Cardiac fibroblast (primary cell): ENCODE measurements at regions not wholly inside any gene's neighbourhood (a gene's known extent, or its start where the extent isn't known, plus 50 kb on each side); places are given as distances from the start of the nearest gene placed in this dataset.

Experiments
- DNase-seq, 2 donors: peaks; one replicate each; pipeline versions ENCODE4 v3.0.0 to v3.0.0-alpha.2; 2010; ENCODE audit warnings: low read depth in 2 of 2
- H3K4me3 ChIP-seq, 2 donors: replicated peaks in 1 of 2; 1 replicate in 1 of 2; 2 replicates in 1 of 2; pipeline ENCODE4 v1.5.1; 2011; ENCODE audit warnings: low read depth in 2 of 2, low read length in 2 of 2, mild to moderate bottlenecking in 2 of 2, moderate library complexity in 1 of 2
- TF ChIP-seq, protein P1 (sequence below): IDR thresholded peaks from one replicate; pipeline ENCODE4 v1.5.1; 2011; ENCODE audit warnings: low read depth, mild to moderate bottlenecking, low read length, inconsistent platforms

- H3K4me3 ChIP-seq: no peak overlapping the region
- TF ChIP-seq, protein P1, sequence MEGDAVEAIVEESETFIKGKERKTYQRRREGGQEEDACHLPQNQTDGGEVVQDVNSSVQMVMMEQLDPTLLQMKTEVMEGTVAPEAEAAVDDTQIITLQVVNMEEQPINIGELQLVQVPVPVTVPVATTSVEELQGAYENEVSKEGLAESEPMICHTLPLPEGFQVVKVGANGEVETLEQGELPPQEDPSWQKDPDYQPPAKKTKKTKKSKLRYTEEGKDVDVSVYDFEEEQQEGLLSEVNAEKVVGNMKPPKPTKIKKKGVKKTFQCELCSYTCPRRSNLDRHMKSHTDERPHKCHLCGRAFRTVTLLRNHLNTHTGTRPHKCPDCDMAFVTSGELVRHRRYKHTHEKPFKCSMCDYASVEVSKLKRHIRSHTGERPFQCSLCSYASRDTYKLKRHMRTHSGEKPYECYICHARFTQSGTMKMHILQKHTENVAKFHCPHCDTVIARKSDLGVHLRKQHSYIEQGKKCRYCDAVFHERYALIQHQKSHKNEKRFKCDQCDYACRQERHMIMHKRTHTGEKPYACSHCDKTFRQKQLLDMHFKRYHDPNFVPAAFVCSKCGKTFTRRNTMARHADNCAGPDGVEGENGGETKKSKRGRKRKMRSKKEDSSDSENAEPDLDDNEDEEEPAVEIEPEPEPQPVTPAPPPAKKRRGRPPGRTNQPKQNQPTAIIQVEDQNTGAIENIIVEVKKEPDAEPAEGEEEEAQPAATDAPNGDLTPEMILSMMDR: no peak
- DNase-seq: no peak
These were observed 501.3 kb downstream of the OMA1 start for GRCh38 chr1:58045094-58045705.

GRCh38 chr1:58041621-58042020, 504.9 kb downstream of the OMA1 start:
- TF ChIP-seq, protein P1: no peak
- DNase-seq: no peak
- no peak overlapping the region for H3K4me3 ChIP-seq

GRCh38 chr1:58038574-58038973, 508.0 kb downstream of the OMA1 start:
- TF ChIP-seq, protein P1: no peak
- no peak for DNase-seq
- H3K4me3 ChIP-seq: no peak overlapping the region

DNA sequence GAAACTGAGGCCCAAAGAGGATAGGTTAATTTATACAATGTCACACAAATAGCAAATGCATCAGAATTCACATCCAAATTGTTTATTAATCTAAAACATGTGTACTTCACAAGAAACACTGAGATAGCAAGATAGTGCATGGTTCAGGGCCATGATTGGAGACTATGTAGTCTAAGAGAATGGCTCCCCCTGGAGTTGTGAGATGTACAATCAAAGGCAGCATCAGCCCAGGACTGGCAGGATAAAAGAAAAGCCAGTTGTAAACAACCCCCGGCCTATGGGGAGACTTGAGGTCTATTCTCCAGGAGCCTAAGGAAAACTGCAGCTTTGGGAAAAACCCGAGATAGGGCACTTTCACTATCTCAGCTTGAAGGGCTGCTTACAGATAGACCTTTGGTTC, 511.0 kb downstream of the OMA1 start:
- TF ChIP-seq, protein P1: no peak
- H3K4me3 ChIP-seq: no peak overlapping the region
- DNase-seq: peak; percentile 2 to 3

- TF ChIP-seq, protein P1: no peak
- no peak for DNase-seq
- H3K4me3 ChIP-seq: no peak overlapping the region
These were observed 513.2 kb downstream of the OMA1 start for GRCh38 chr1:58033311-58033710.

GRCh38 chr1:58032611-58033073, 513.9 kb downstream of the OMA1 start:
- no peak for DNase-seq
- TF ChIP-seq, protein P1: no peak
- no peak overlapping the region for H3K4me3 ChIP-seq

DNA sequence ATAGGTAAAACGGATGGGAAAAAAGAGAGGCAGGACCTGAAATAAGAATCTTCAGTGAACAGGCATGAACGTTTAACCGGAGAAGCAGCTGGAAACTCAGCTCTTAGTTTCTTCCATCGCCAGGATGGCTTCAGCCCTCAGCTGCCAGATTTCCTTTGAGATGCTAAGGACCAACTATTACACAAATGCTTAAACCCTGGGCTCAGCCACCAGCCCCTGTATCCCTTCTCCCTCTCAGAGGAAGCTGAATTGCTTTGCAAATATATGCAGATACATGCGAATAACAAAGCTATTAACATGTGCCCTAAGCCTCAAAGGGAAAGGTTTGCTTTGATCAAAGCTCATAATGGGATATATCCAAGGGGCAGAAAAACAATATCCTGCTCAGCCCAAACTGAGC, 515.1 kb downstream of the OMA1 start:
- no peak overlapping the region for H3K4me3 ChIP-seq
- TF ChIP-seq, protein P1: no peak

More for the DNA sequence above, 515.1 kb downstream of the OMA1 start:
- no peak for DNase-seq
